HEK293 (cell line): ENCODE measurements at regions not wholly inside any gene's neighbourhood (a gene's known extent, or its start where the extent isn't known, plus 50 kb on each side); places are given as distances from the start of the nearest gene placed in this dataset.

Experiments
- CTCF ChIA-PET: fragments of 350-600 bp; formaldehyde crosslinking; extraction: SDS; loops from one replicate; lab custom pipeline; 2021; ENCODE audit warnings: antibody characterized with exemption; lab: Yijun Ruan, JAX
- POLR2A ChIA-PET: fragments of 300-600 bp; formaldehyde crosslinking; extraction: SDS; loops from one replicate; lab custom pipeline; 2020; ENCODE audit warnings: antibody characterized with exemption, inconsistent platforms; lab: Yijun Ruan, JAX
- H3K27ac ChIP-seq: fragments of 200-500 bp; sonication (Bioruptor generic); 2 replicates; pipeline ENCODE4 v1.5.1; 2014; ENCODE audit warnings: low read depth, low read length, control low read depth, inconsistent platforms; ENCODE audit errors: extremely low read depth
- H3K36me3 ChIP-seq, 2 experiments: fragments of 200-500 bp in 1 of 2; sonication (Bioruptor generic) in 1 of 2; 1 replicate in 1 of 2; 2 replicates in 1 of 2; pipeline ENCODE4 v1.5.1; 2014 to 2017; ENCODE audit warnings: inconsistent platforms in 2 of 2, low read length in 2 of 2; ENCODE audit not compliant: control insufficient read depth in 2 of 2, insufficient read depth in 1 of 2
- H3K4me1 ChIP-seq: fragments of 200-500 bp; sonication (Bioruptor generic); 2 replicates; pipeline ENCODE4 v1.5.1; 2014; ENCODE audit warnings: mild to moderate bottlenecking, low read length, inconsistent platforms; ENCODE audit not compliant: control insufficient read depth, insufficient read depth
- H3K4me3 ChIP-seq: 2 replicates; pipeline ENCODE4 v1.5.1; 2011; ENCODE audit warnings: low read depth, mild to moderate bottlenecking, control low read depth, low read length, moderate library complexity
- H3K9me3 ChIP-seq: fragments of 200-500 bp; sonication (Bioruptor generic); 2 replicates; pipeline ENCODE4 v1.5.1; 2014; ENCODE audit warnings: low read depth, low read length, inconsistent platforms; ENCODE audit not compliant: control insufficient read depth, insufficient read depth
- GFI1B ChIP-seq: fragments of 450-650 bp; formaldehyde crosslinking; IDR thresholded peaks from 2 replicates; pipeline ENCODE4 v1.5.1; 2016; ENCODE audit warnings: missing biosample characterization, missing genetic modification characterization
- OVOL3 ChIP-seq: fragments of 450-650 bp; formaldehyde crosslinking; IDR thresholded peaks from 2 replicates; pipeline ENCODE4 v1.5.1; 2016; ENCODE audit warnings: missing biosample characterization, missing genetic modification characterization
- PRDM6 ChIP-seq: fragments of 450-650 bp; formaldehyde crosslinking; IDR thresholded peaks from 2 replicates; pipeline ENCODE4 v1.5.1; 2017; ENCODE audit warnings: missing biosample characterization, missing genetic modification characterization
- SCRT2 ChIP-seq: fragments of 450-650 bp; formaldehyde crosslinking; IDR thresholded peaks from 2 replicates; pipeline ENCODE4 v1.5.1; 2016; ENCODE audit warnings: missing biosample characterization, missing genetic modification characterization
- SP7 ChIP-seq: fragments of 450-650 bp; formaldehyde crosslinking; IDR thresholded peaks from 2 replicates; pipeline ENCODE4 v1.5.1; 2016; ENCODE audit warnings: missing biosample characterization, missing genetic modification characterization
- YY1 ChIP-seq: fragments of 450-650 bp; formaldehyde crosslinking; IDR thresholded peaks from 2 replicates; pipeline ENCODE4 v1.5.1; 2018; ENCODE audit warnings: missing biosample characterization, missing genetic modification characterization
- YY2 ChIP-seq: fragments of 450-650 bp; formaldehyde crosslinking; IDR thresholded peaks from 2 replicates; pipeline ENCODE4 v1.5.1; 2016; ENCODE audit warnings: missing biosample characterization, missing genetic modification characterization
- ZBTB49 ChIP-seq: fragments of 450-650 bp; formaldehyde crosslinking; IDR thresholded peaks from 2 replicates; pipeline ENCODE4 v1.5.1; 2016; ENCODE audit warnings: missing biosample characterization, missing genetic modification characterization, low read depth
- ZNF10 ChIP-seq: fragments of 450-650 bp; formaldehyde crosslinking; IDR thresholded peaks from 2 replicates; pipeline ENCODE4 v1.5.1; 2017; ENCODE audit warnings: missing biosample characterization, missing genetic modification characterization
- ZNF112 ChIP-seq: fragments of 450-650 bp; formaldehyde crosslinking; IDR thresholded peaks from 2 replicates; pipeline ENCODE4 v1.5.0; 2017; ENCODE audit warnings: missing biosample characterization, missing genetic modification characterization
- ZNF140 ChIP-seq: fragments of 450-650 bp; formaldehyde crosslinking; IDR thresholded peaks from 2 replicates; pipeline ENCODE4 v1.5.1; 2016; ENCODE audit warnings: missing biosample characterization, missing genetic modification characterization
- ZNF148 ChIP-seq: fragments of 450-650 bp; formaldehyde crosslinking; IDR thresholded peaks from 2 replicates; pipeline ENCODE4 v1.5.0; 2017; ENCODE audit warnings: missing biosample characterization, missing genetic modification characterization, borderline replicate concordance
- ZNF521 ChIP-seq: fragments of 450-650 bp; formaldehyde crosslinking; IDR thresholded peaks from 2 replicates; pipeline ENCODE4 v1.5.1; 2017; ENCODE audit warnings: missing biosample characterization, mild to moderate bottlenecking, missing genetic modification characterization
- ZNF529 ChIP-seq: fragments of 450-650 bp; formaldehyde crosslinking; IDR thresholded peaks from 2 replicates; pipeline ENCODE4 v1.5.1; 2017; ENCODE audit warnings: missing genetic modification characterization, missing biosample characterization; ENCODE audit not compliant: insufficient replicate concordance
- ZNF623 ChIP-seq: fragments of 450-650 bp; formaldehyde crosslinking; IDR thresholded peaks from 2 replicates; pipeline ENCODE4 v1.5.1; 2016; ENCODE audit warnings: missing biosample characterization, missing genetic modification characterization
- ZNF677 ChIP-seq: fragments of 450-650 bp; IDR thresholded peaks from 2 replicates; pipeline ENCODE4 v1.5.0; 2018; ENCODE audit warnings: missing biosample characterization, mild to moderate bottlenecking, missing genetic modification characterization, moderate library complexity
- ZNF768 ChIP-seq: fragments of 450-650 bp; formaldehyde crosslinking; IDR thresholded peaks from 2 replicates; pipeline ENCODE4 v1.5.1; 2018; ENCODE audit warnings: missing biosample characterization, mild to moderate bottlenecking, missing genetic modification characterization
- ZNF792 ChIP-seq: fragments of 450-650 bp; formaldehyde crosslinking; IDR thresholded peaks from 2 replicates; pipeline ENCODE4 v1.5.1; 2016; ENCODE audit warnings: missing biosample characterization, missing genetic modification characterization
- ZSCAN30 ChIP-seq: fragments of 450-650 bp; IDR thresholded peaks from 2 replicates; pipeline ENCODE4 v1.5.1; 2018; ENCODE audit warnings: missing biosample characterization, mild to moderate bottlenecking, missing genetic modification characterization, moderate library complexity
- ZXDB ChIP-seq: fragments of 450-650 bp; formaldehyde crosslinking; IDR thresholded peaks from 2 replicates; pipeline ENCODE4 v1.5.1; 2016; ENCODE audit warnings: missing biosample characterization, missing genetic modification characterization

GRCh38 chr3:67297715-67298475 lies 299.8 kb downstream of the KBTBD8 start (continued):
- TF ChIP-seq YY2 (tag by site-specific recombination) (no peak), ZSCAN30 (tag by site-specific recombination) (no peak), GFI1B (tag by site-specific recombination) (no peak)

GRCh38 chr3:67301556-67301955 lies 303.4 kb downstream of the KBTBD8 start:
- Histone ChIP-seq H3K9me3 (no peaks in the 10 kb centered on the region), H3K4me3 (no peak overlapping the region)
- CTCF ChIA-PET = no interaction called here
- no peak for TF ChIP-seq ZNF792
- no peak for TF ChIP-seq ZNF677 (tag by site-specific recombination)
- TF ChIP-seq ZBTB49 (tag by site-specific recombination) = no peak
- no peak for TF ChIP-seq SP7 (tag by site-specific recombination)
- no peak for TF ChIP-seq ZNF768
- TF ChIP-seq ZNF10 = no peak
- TF ChIP-seq, all 188 proteins: peak for 0
- POLR2A ChIA-PET = no interaction called here
- Histone ChIP-seq H3K4me1 (no peaks in the 10 kb centered on the region), H3K36me3 (no peaks in the 10 kb centered on the region), H3K27ac (no peak overlapping the region)

- H3K36me3 ChIP-seq = no peaks in the 10 kb centered on the region
- no peak overlapping the region for H3K27ac ChIP-seq
- no peaks in the 10 kb centered on the region for H3K4me1 ChIP-seq
- CTCF ChIA-PET = no interaction called here
- no peak overlapping the region for H3K4me3 ChIP-seq
- POLR2A ChIA-PET = no interaction called here
- H3K9me3 ChIP-seq = no peaks in the 10 kb centered on the region
- TF ChIP-seq ZNF148 (tag by site-specific recombination) = no peak
- no peak for TF ChIP-seq ZNF623 (tag by site-specific recombination)
- no peak for TF ChIP-seq SCRT2 (tag by site-specific recombination)
- no peak for TF ChIP-seq ZNF521
- TF ChIP-seq ZXDB (tag by site-specific recombination) = no peak
- no peak for TF ChIP-seq ZNF140 (tag by site-specific recombination)
- TF ChIP-seq ZNF10 = no peak
- no peak for TF ChIP-seq ZNF529 (tag by site-specific recombination)
- TF ChIP-seq ZNF112 (tag by site-specific recombination) = no peak
- TF ChIP-seq YY1 (tag by site-specific recombination) = no peak
- TF ChIP-seq ZNF792 = no peak
- no peak for TF ChIP-seq OVOL3
- no peak for TF ChIP-seq PRDM6 (tag by site-specific recombination)
- TF ChIP-seq, all 188 proteins: peak for 0
These were observed 304.4 kb downstream of the KBTBD8 start for GRCh38 chr3:67302489-67302888.
